Nephron (organoid): ENCODE measurements at regions not wholly inside any gene's neighbourhood (a gene's known extent, or its start where the extent isn't known, plus 50 kb on each side); places are given as distances from the start of the nearest gene placed in this dataset.

Experiments used
- H3K27ac Mint-ChIP-seq, 3 experiments: 2 replicates each; pipeline ENCODE4 v1.8.0; 2020; ENCODE audit warnings: mixed read lengths in 3 of 3, mild to moderate bottlenecking in 2 of 3, moderate library complexity in 1 of 3
- H3K27me3 Mint-ChIP-seq: 2 replicates; pipeline ENCODE4 v1.8.0; 2021; ENCODE audit warnings: low read depth, mild to moderate bottlenecking, moderate library complexity, mixed read lengths
- H3K36me3 Mint-ChIP-seq: 2 replicates; pipeline ENCODE4 v1.8.0; 2020; ENCODE audit warnings: low read depth, mixed read lengths
- H3K4me1 Mint-ChIP-seq: 2 replicates; pipeline ENCODE4 v1.8.0; 2020; ENCODE audit warnings: mixed read lengths
- H3K4me3 Mint-ChIP-seq, 3 experiments: 2 replicates each; pipeline ENCODE4 v1.8.0; 2020; ENCODE audit warnings: mild to moderate bottlenecking in 3 of 3, mixed read lengths in 3 of 3, moderate library complexity in 2 of 3
- H3K9me3 Mint-ChIP-seq: 2 replicates; pipeline ENCODE4 v1.8.0; 2020; ENCODE audit warnings: mixed read lengths
- CTCF ChIP-seq, 3 experiments: fragments of 200-600 bp; sonication (generic); IDR thresholded peaks; one replicate each; pipeline ENCODE4 v1.5.0; 2021; ENCODE audit warnings: antibody characterized with exemption in 3 of 3; ENCODE audit not compliant: unreplicated experiment in 3 of 3

GRCh38 chr2:236956641-236957040, 129.0 kb upstream of the COPS8 start:
- no peak overlapping the region for H3K4me3 Mint-ChIP-seq
- peaks cover 37% of the 10 kb centered on the region for H3K4me1 Mint-ChIP-seq
- H3K27ac Mint-ChIP-seq, result peak overlapping the region in 1 of 3 experiments; percentile 23
- peaks cover 16% of the 10 kb centered on the region for H3K36me3 Mint-ChIP-seq
- H3K27me3 Mint-ChIP-seq, result peaks cover 11% of the 10 kb centered on the region
- H3K9me3 Mint-ChIP-seq, result peaks cover 19% of the 10 kb centered on the region
- no peak for TF ChIP-seq CTCF (IDR thresholded peaks at IDR 0.05; ENCODE audit: unreplicated experiment in 3 of 3)

GRCh38 chr2:236959036-236959435, 126.7 kb upstream of the COPS8 start:
- no peak for TF ChIP-seq CTCF (IDR thresholded peaks at IDR 0.05; ENCODE audit: unreplicated experiment in 3 of 3)
- Mint-ChIP-seq H3K9me3 (peaks cover 10% of the 10 kb centered on the region), H3K27ac (no peak overlapping the region), H3K36me3 (peaks cover 12% of the 10 kb centered on the region), H3K27me3 (peaks cover 8% of the 10 kb centered on the region), H3K4me1 (peaks cover 37% of the 10 kb centered on the region), H3K4me3 (no peak overlapping the region)

- Mint-ChIP-seq H3K9me3 (peaks cover 10% of the 10 kb centered on the region), H3K36me3 (peaks cover 12% of the 10 kb centered on the region), H3K27me3 (peaks cover 11% of the 10 kb centered on the region), H3K4me3 (no peak overlapping the region), H3K27ac (peak overlapping the region in 1 of 3 experiments; percentile 37), H3K4me1 (peaks cover 37% of the 10 kb centered on the region)
- TF ChIP-seq CTCF (IDR thresholded peaks at IDR 0.05; ENCODE audit: unreplicated experiment in 3 of 3), result no peak
Observed at GRCh38 chr2:236959876-236960275, 125.8 kb upstream of the COPS8 start.

GRCh38 chr2:236960531-236960930, 125.2 kb upstream of the COPS8 start:
- peaks cover 10% of the 10 kb centered on the region for H3K27me3 Mint-ChIP-seq
- H3K36me3 Mint-ChIP-seq, result peaks cover 9% of the 10 kb centered on the region
- H3K4me3 Mint-ChIP-seq, result no peak overlapping the region

GRCh38 chr2:236962816-236963215, 122.9 kb upstream of the COPS8 start:
- Mint-ChIP-seq H3K4me3 (no peak overlapping the region), H3K27ac (no peak overlapping the region), H3K36me3 (peaks cover 8% of the 10 kb centered on the region), H3K4me1 (peaks cover 17% of the 10 kb centered on the region), H3K9me3 (peaks cover 7% of the 10 kb centered on the region), H3K27me3 (peaks cover 10% of the 10 kb centered on the region)
- TF ChIP-seq CTCF (IDR thresholded peaks at IDR 0.05; ENCODE audit: unreplicated experiment in 3 of 3), result no peak

More at GRCh38 chr2:236960531-236960930, 125.2 kb upstream of the COPS8 start:
- no peak overlapping the region for H3K27ac Mint-ChIP-seq
- peaks cover 30% of the 10 kb centered on the region for H3K4me1 Mint-ChIP-seq
- no peak for TF ChIP-seq CTCF (IDR thresholded peaks at IDR 0.05; ENCODE audit: unreplicated experiment in 3 of 3)
- H3K9me3 Mint-ChIP-seq, result peaks cover 8% of the 10 kb centered on the region

- Mint-ChIP-seq H3K4me3 (no peak overlapping the region), H3K27ac (no peak overlapping the region), H3K4me1 (peaks cover 15% of the 10 kb centered on the region), H3K36me3 (peaks cover 8% of the 10 kb centered on the region), H3K9me3 (peaks cover 7% of the 10 kb centered on the region), H3K27me3 (peaks cover 10% of the 10 kb centered on the region)
- TF ChIP-seq CTCF (IDR thresholded peaks at IDR 0.05; ENCODE audit: unreplicated experiment in 3 of 3), result no peak
Observed at GRCh38 chr2:236963631-236964182, 122.0 kb upstream of the COPS8 start.
